Endothelial cell of umbilical vein (primary cell): ENCODE measurements at regions not wholly inside any gene's neighbourhood (a gene's known extent, or its start where the extent isn't known, plus 50 kb on each side); places are given as distances from the start of the nearest gene placed in this dataset.

ENCODE experiments used
- BruUV-seq: library from RNA; stranded (reverse); fragments of 400-500 nt; replicated peaks from 2 replicates; lab custom pipeline; 2021; lab: Mats Ljungman, UMichigan
- CTCF ChIA-PET: fragments of 300-600, 350-600 bp; sonication (Branson Sonifier 250); formaldehyde crosslinking; loops from one replicate; lab custom pipeline; 2021; ENCODE audit warnings: antibody characterized with exemption, inconsistent platforms; lab: Charles Lee
- POLR2A ChIA-PET: fragments of 300-600, 350-600 bp; sonication (Branson Sonifier 250); formaldehyde crosslinking; loops from one replicate; lab custom pipeline; 2021; ENCODE audit warnings: antibody characterized with exemption, inconsistent platforms; lab: Charles Lee
- DNase-seq: peaks from one replicate; pipeline ENCODE4 v3.0.0-alpha.2; 2011; ENCODE audit warnings: low read depth, low spot score
- FAIRE-seq: peaks from 2 replicates; lab custom pipeline; 2011; peaks lifted over from hg19 to GRCh38; lab: Jason Lieb, UNC
- H2AFZ ChIP-seq: 2 replicates; pipeline ENCODE4 v1.6.0; 2012; ENCODE audit warnings: low read depth, low read length, control low read depth, inconsistent platforms
- H3K27ac ChIP-seq: 2 replicates; pipeline ENCODE4 v1.5.1; 2011; ENCODE audit warnings: low read depth, mild to moderate bottlenecking, control low read depth, low read length, moderate library complexity; ENCODE audit not compliant: insufficient read depth
- H3K27me3 ChIP-seq, 2 experiments: 2 replicates each; pipeline versions ENCODE4 v1.6.0 to v1.6.1; 2011; ENCODE audit warnings: low read length in 2 of 2, mixed read lengths in 1 of 2; ENCODE audit not compliant: control insufficient read depth in 2 of 2, insufficient read depth in 2 of 2
- H3K36me3 ChIP-seq, 2 experiments: 2 replicates in 1 of 2; 3 replicates in 1 of 2; pipeline ENCODE4 v1.5.1; 2011; ENCODE audit warnings: low read length in 2 of 2, mild to moderate bottlenecking in 1 of 2, moderate library complexity in 1 of 2; ENCODE audit not compliant: control insufficient read depth in 2 of 2, insufficient read depth in 2 of 2; ENCODE audit errors: extremely low read depth in 1 of 2
- H3K4me1 ChIP-seq: 3 replicates; pipeline ENCODE4 v1.5.1; 2011; ENCODE audit warnings: mild to moderate bottlenecking, low read length; ENCODE audit not compliant: control insufficient read depth, insufficient read depth; ENCODE audit errors: extremely low read depth
- H3K4me2 ChIP-seq: 2 replicates; pipeline ENCODE4 v1.6.1; 2011; ENCODE audit warnings: low read length, control low read depth, mixed read lengths; ENCODE audit not compliant: insufficient read depth
- H3K4me3 ChIP-seq, 3 experiments: fragments of 200-600 bp in 1 of 3; sonication (generic), shearing (Covaris generic) in 1 of 3; replicated peaks in 1 of 3; 2 replicates each; pipeline ENCODE4 v1.5.1; 2011 to 2016; ENCODE audit warnings: control low read depth in 3 of 3, low read length in 3 of 3, mild to moderate bottlenecking in 2 of 3, inconsistent platforms in 1 of 3, low read depth in 1 of 3, moderate library complexity in 1 of 3; ENCODE audit not compliant: insufficient read depth in 1 of 3
- H3K79me2 ChIP-seq: 2 replicates; pipeline ENCODE4 v1.6.0; 2012; ENCODE audit warnings: low read length, inconsistent platforms; ENCODE audit not compliant: control insufficient read depth, insufficient read depth
- H3K9ac ChIP-seq: replicated peaks from 2 replicates; pipeline ENCODE3; 2011; ENCODE audit warnings: low read length, control low read depth; ENCODE audit not compliant: insufficient read depth; ENCODE audit errors: extremely low read depth
- H3K9me1 ChIP-seq: replicated peaks from 3 replicates; pipeline ENCODE4 v1.6.0; 2011; ENCODE audit warnings: mild to moderate bottlenecking, low read length; ENCODE audit not compliant: control insufficient read depth, insufficient read depth; ENCODE audit errors: extremely low read depth
- H3K9me3 ChIP-seq: replicated peaks from 2 replicates; pipeline ENCODE4 v1.5.1; 2012; ENCODE audit warnings: low read length, inconsistent platforms; ENCODE audit not compliant: control insufficient read depth, insufficient read depth
- H4K20me1 ChIP-seq: replicated peaks from 2 replicates; pipeline ENCODE3; 2011; ENCODE audit warnings: mild to moderate bottlenecking, low read length; ENCODE audit not compliant: control insufficient read depth, insufficient read depth; ENCODE audit errors: extremely low read depth
- EZH2 ChIP-seq: IDR thresholded peaks from 2 replicates; pipeline ENCODE4 v1.6.1; 2012; ENCODE audit warnings: borderline replicate concordance, low read depth, mild to moderate bottlenecking, moderate library complexity, low read length, inconsistent platforms; ENCODE audit not compliant: severe bottlenecking
- FOS ChIP-seq: IDR thresholded peaks from 2 replicates; pipeline ENCODE4 v1.6.1; 2011; ENCODE audit warnings: mild to moderate bottlenecking, low read length, moderate library complexity, borderline replicate concordance; ENCODE audit not compliant: insufficient read depth
- GATA2 ChIP-seq: IDR thresholded peaks from 2 replicates; pipeline ENCODE4 v1.7.0; 2011; ENCODE audit warnings: low read depth, mild to moderate bottlenecking, moderate library complexity, mixed read lengths, low read length; ENCODE audit not compliant: insufficient read length, insufficient read depth
- JUN ChIP-seq: IDR thresholded peaks from 2 replicates; pipeline ENCODE4 v1.6.1; 2011; ENCODE audit warnings: borderline replicate concordance, low read depth; ENCODE audit not compliant: insufficient read length, insufficient read depth
- MAX ChIP-seq: IDR thresholded peaks from 2 replicates; pipeline ENCODE4 v1.6.1; 2011; ENCODE audit not compliant: insufficient read depth, insufficient read length
- MYC ChIP-seq: IDR thresholded peaks from one replicate; pipeline ENCODE4 v1.6.1; 2011; ENCODE audit warnings: mild to moderate bottlenecking, low read depth, low read length
- POLR2A ChIP-seq: IDR thresholded peaks from 2 replicates; pipeline ENCODE4 v1.6.1; 2012; ENCODE audit warnings: low read depth, mild to moderate bottlenecking, control low read depth, low read length
- POLR2AphosphoS5 ChIP-seq: IDR thresholded peaks from 2 replicates; pipeline ENCODE4 v1.6.1; 2012; ENCODE audit warnings: low read depth, mild to moderate bottlenecking, control low read depth, low read length, moderate library complexity; ENCODE audit not compliant: insufficient read depth
- dilution Hi-C: fragments of 300-500 bp; cut with MboI; formaldehyde crosslinking; loops from one replicate; pipeline ENCODE4 v1.15.0; 2019; ENCODE audit warnings: low sequenced_read_pairs; ENCODE audit not compliant: extremely low pct_ligation_motif_present
- intact Hi-C: fragments of 100-400 bp; cut with micrococcal nuclease; formaldehyde crosslinking; loops from one replicate; pipeline ENCODE4 v1.10.0; 2022
- TF ChIP-seq, protein P1 (sequence below), 2 donors: IDR thresholded peaks; 1 replicate in 1 of 2; 2 replicates in 1 of 2; pipeline ENCODE4 v1.5.1; 2011; ENCODE audit warnings: low read length in 2 of 2, mild to moderate bottlenecking in 2 of 2, moderate library complexity in 2 of 2, control low read depth in 1 of 2, inconsistent platforms in 1 of 2, low read depth in 1 of 2; ENCODE audit not compliant: insufficient read depth in 1 of 2; ENCODE audit errors: extremely low read depth in 1 of 2

DNA sequence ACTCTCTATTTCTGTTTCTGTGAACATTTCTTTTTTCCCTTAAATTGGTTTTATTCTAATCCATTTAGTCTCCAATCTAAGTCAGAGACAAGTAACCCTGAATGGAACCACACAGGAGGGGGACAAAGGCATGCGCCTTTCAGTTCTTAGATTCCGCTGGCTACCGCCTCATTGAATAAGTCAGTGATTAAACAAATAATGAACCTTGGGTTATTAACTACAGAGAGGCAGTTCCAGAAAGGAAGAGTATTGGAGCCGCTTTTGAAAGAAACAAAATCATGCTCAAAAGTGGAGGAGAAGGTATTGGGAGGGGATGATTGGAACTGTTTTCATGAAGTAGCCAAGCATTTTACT is 459.8 kb upstream of the DAB1 start:
- no peak overlapping the region for H3K9ac ChIP-seq
- no peak overlapping the region for H3K27ac ChIP-seq
- intact Hi-C loops = no loop called here
- H3K27me3 ChIP-seq = no peaks in the 10 kb centered on the region
- ChIA-PET POLR2A (no interaction called here), CTCF (no interaction called here)
- no peaks in the 10 kb centered on the region for H4K20me1 ChIP-seq
- H3K4me2 ChIP-seq = no peak overlapping the region
- no peak for FAIRE-seq
- no TSS peak for BruUV-seq
- H3K4me1 ChIP-seq = no peaks in the 10 kb centered on the region
- H2AFZ ChIP-seq = no peak overlapping the region
- dilution Hi-C loops = no loop called here
- no peak overlapping the region for H3K4me3 ChIP-seq
- H3K79me2 ChIP-seq = no peaks in the 10 kb centered on the region
- no peaks in the 10 kb centered on the region for H3K9me1 ChIP-seq
- H3K9me3 ChIP-seq = no peaks in the 10 kb centered on the region
- no peak for DNase-seq
- TF ChIP-seq GATA2 (no peak), MAX (no peak), POLR2A (no peak), POLR2AphosphoS5 (no peak), JUN (no peak), MYC (no peak), FOS (no peak), EZH2 (no peak)
- TF ChIP-seq, protein P1, sequence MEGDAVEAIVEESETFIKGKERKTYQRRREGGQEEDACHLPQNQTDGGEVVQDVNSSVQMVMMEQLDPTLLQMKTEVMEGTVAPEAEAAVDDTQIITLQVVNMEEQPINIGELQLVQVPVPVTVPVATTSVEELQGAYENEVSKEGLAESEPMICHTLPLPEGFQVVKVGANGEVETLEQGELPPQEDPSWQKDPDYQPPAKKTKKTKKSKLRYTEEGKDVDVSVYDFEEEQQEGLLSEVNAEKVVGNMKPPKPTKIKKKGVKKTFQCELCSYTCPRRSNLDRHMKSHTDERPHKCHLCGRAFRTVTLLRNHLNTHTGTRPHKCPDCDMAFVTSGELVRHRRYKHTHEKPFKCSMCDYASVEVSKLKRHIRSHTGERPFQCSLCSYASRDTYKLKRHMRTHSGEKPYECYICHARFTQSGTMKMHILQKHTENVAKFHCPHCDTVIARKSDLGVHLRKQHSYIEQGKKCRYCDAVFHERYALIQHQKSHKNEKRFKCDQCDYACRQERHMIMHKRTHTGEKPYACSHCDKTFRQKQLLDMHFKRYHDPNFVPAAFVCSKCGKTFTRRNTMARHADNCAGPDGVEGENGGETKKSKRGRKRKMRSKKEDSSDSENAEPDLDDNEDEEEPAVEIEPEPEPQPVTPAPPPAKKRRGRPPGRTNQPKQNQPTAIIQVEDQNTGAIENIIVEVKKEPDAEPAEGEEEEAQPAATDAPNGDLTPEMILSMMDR (IDR thresholded peaks at IDR 0.05; ENCODE audit: extremely low read depth in 1 of 2, insufficient read depth in 1 of 2, low read depth in 1 of 2, low read length in 2 of 2) = no peak
- no peaks in the 10 kb centered on the region for H3K36me3 ChIP-seq
